ENCODE measurements at regions not wholly inside any gene's neighbourhood (a gene's known extent, or its start where the extent isn't known, plus 50 kb on each side); places are given as distances from the start of the nearest gene placed in this dataset.

DNA sequence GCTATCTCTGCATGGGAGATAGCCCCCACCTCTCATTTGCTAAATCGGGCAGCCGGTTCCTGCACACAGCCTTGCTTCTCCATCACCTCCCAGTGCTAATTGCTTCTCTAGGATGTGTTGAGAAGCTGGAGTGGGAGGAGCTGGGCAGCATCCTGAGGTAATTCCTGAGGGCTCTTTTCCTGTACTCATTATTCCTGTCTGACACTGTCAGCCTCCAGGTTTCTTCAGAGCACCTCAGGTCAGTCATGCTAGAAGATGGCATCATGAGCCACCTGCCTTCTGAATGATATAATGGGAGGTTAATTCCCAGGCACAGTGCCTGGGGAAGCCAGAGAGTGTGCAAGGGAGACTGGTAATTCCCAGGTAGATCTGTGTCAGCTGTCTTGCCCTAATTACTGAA is 133.0 kb downstream of the RAB38 start:
- TF ChIP-seq, protein P1, sequence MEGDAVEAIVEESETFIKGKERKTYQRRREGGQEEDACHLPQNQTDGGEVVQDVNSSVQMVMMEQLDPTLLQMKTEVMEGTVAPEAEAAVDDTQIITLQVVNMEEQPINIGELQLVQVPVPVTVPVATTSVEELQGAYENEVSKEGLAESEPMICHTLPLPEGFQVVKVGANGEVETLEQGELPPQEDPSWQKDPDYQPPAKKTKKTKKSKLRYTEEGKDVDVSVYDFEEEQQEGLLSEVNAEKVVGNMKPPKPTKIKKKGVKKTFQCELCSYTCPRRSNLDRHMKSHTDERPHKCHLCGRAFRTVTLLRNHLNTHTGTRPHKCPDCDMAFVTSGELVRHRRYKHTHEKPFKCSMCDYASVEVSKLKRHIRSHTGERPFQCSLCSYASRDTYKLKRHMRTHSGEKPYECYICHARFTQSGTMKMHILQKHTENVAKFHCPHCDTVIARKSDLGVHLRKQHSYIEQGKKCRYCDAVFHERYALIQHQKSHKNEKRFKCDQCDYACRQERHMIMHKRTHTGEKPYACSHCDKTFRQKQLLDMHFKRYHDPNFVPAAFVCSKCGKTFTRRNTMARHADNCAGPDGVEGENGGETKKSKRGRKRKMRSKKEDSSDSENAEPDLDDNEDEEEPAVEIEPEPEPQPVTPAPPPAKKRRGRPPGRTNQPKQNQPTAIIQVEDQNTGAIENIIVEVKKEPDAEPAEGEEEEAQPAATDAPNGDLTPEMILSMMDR (IDR thresholded peaks at IDR 0.05; ENCODE audit: insufficient read depth, low read depth, low read length): no peak
- TF ChIP-seq EZH2 (IDR thresholded peaks at IDR 0.05; ENCODE audit: insufficient read depth, low read length): no peak
